HG02852 (cell line): ENCODE measurements at regions not wholly inside any gene's neighbourhood (a gene's known extent, or its start where the extent isn't known, plus 50 kb on each side); places are given as distances from the start of the nearest gene placed in this dataset.

ENCODE experiments used
- ATAC-seq: cut with Tn5 transposase; IDR thresholded peaks from one replicate; pipeline ENCODE4 v1.9.1; 2021; ENCODE audit warnings: mild to moderate bottlenecking, moderate library complexity; ENCODE audit not compliant: unreplicated experiment

DNA sequence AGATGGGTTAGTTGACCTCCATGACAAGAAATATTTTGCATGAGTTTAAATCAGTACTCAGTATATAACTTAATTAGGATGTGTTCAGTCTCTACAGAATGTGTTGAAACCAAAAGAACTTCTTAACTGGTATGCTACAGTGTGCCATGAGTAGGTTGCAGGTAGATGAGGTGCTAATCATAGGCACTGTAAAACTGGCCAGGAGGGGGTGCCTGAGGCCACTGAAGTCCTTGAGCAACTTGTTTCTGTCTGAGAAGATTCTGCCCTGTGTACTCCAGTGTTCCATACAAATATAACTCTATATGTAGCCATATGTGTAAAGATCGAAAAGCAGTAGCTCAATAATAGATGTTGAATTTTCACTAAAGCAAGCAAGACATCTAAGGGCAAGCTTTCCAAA is 549.2 kb upstream of the KLF12 start:
- ATAC-seq: no peak

DNA sequence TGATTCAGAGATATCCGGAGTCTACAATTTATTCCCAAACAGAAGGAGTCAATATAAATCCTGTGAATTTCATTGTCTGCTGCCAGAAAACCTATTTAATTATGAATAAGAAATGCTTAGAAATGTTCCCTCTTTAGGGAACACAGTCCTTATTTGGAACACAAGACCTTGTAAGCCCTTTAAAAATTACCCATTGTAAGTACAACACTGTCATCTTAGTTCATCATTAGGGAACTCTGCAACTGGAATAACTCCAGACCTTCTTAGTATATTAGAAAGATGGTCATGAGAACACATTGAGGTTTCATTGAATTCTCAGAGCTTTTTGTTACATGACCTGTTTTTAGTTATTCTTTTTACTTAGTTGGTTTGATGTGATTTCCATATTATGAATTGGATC is 548.5 kb upstream of the KLF12 start:
- no peak for ATAC-seq

DNA sequence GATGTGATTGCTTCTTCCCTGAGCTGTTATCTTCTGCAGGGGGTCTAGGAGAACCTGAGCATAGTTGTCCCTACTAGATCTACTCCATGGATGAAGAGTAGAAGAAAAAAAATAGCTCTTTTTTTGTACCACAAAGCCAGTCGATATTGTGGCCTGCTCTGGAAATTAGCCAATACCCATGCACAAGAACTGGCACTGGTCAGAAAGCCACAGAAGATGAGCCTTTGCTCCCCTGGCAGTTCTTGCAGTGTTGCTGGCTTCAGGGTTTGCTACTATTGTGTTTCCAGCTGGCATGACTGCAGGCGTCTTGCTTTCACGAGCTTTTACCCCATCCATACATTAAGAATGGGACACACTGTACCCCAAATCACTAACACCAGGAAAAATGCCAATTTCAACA is 547.7 kb upstream of the KLF12 start:
- ATAC-seq: no peak

DNA sequence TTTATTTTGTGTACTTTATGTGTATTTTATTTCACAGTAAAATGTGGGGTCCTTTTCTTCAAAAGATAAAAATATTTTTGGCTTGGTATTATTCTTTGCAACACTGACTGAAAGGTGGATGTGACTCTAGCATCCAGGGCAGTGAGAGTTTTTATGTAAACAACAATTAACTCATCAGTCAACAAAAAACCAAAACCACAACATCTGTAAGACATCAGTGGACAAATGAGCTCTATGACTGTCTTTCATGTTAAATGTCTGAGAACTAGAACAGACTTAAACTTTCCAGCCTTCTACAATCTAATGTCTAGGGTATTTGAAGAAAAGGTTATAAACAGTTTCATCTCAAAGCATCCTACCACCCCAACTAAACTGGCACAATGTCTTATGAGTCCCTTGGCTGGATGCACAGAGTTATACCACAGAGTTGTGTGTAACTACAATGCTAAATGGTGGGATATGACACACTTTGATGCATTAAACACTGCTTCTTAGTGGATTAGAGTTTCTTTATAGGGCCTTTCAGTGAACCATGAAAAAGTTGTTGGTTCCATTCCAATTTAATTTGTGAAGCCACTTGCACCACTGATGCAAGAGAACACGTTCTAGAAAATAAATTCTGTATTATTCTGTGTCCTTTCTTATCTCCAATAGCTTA is 544.2 kb upstream of the KLF12 start:
- ATAC-seq: no peak

DNA sequence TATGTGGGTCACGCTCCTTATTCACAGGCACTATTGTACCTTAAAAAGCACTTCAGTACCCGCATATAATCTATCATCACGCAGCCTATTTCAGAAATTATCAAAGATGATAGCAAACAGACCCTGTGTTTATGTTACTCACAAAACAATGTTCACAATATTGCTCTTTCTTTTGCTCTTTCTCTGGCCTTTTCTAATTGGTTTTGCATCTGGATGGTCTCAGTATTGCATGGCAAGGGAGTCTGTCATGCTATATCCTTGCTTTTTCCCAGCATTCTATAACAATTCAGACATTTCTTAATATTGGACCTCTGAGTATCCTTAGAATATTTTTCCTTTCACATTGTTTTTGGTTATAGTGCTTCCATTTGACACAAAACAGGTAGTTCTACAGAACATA is 541.8 kb upstream of the KLF12 start:
- ATAC-seq: no peak

DNA sequence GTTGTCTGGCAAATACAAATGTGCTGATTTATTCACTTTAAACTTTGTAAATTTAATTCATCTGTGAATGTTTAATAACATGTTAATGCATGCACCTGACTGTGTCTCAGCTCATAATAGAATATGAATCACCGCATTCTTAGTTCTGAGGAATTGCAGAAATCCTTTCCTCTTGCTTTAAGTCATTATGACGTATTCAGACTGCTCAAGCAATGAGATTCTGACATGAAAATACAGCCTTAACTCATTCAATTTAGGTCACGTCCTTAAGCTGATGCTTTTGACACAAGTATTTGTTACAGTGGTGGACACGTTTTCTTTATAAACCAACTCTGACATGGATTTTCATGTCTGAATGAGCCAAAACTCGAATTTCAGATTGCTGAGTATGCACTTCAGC is 541.0 kb upstream of the KLF12 start:
- ATAC-seq: no peak

DNA sequence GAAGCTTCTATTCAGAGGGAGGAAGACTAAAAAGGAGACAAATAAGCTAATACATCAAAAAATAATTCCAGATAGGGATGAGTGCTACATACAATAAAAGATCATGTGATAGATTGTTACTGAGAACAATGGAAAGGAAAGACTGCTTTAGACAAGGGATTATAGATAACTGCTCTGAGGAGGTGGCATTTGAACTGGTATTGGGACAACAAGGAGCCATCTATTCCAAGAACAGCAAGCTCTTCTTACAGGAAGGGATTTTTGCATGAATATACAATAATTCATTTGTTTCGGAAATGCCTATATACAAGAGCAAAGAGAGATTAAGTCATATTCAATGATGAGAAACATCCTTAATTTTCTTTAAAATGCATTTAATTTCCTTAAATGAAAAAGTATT is 540.5 kb upstream of the KLF12 start:
- no peak for ATAC-seq

DNA sequence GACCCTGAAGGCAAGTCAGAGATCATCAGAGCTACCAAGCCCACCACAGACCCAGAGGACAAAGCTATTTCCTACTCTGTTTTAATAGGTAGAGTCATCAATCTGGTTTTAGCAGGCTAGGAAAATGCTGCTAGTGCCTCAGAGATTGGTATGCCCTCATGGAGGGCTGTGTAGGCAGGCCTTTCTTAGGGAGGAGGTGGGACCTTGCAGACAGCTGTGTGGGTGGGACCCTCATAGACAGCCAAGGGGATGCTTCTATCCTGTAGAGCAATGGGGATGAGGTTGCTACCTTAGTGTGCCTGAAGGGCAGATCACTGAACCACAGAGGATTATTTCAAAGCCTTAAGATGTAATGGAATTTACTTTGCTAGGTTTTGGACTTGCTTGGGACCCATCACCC is 534.9 kb upstream of the KLF12 start:
- no peak for ATAC-seq

DNA sequence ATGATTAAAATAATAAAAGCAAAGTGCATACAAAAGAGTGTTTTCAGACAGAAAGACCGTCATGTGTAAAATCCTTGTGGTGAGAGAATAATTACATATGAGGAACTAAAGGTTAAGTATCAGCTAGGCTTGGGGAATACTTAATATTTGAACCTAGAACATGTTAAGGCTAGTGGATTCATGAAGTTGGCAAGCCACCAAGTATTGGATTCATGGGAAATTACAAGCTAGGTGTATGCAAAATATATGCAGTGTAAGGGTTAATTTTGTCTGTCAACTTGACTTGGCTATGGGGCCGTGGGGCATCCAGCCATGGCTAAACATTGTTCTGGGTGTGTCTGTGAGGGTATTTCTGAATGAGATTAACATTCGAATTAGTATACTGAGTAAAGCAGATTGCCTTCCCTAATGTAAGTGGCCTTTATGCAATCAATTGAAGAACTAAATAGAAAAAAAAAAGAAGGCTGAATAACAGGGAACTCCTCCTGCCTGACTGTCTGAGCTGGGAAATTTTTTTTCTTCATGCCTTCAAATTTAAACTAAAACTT is 533.5 kb upstream of the KLF12 start:
- no peak for ATAC-seq

DNA sequence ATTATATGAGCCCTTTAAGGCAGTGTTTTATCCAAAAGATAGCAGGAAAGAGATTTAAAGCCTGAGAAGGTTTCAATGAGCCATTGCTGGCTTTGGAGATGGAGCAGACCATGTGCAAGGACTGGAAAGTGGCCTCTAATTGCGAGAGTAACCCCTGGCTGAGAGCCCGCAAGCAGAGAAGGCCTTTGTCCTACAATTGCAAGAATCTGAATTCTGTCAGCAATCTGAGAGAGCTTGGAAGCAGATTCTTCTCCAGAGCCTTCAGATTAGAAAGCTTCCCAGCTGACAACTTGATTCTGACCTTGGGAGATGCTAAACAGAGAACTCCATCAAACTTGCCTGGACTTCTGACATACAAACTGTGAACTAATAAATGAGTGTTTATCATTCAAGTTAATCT is 528.7 kb upstream of the KLF12 start:
- ATAC-seq: no peak

DNA sequence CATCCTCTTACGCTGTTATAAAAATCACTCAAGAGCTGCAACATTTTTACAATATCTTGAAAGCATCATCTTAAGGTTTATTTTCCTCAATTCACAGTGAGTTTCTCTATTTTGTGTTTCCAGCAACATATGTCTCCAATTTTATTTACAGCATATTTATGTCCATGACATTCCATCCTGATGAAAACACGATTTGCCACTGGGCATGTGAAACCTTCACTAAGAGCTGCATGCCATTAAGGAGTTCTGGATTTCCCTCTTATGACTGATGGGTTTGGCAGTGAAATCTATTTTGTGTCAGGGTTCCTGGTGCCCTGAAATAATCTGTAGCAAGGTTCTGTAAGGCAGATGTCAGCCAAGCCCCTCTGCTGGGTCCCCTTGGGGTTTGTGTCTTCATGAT is 527.6 kb upstream of the KLF12 start:
- ATAC-seq: no peak

DNA sequence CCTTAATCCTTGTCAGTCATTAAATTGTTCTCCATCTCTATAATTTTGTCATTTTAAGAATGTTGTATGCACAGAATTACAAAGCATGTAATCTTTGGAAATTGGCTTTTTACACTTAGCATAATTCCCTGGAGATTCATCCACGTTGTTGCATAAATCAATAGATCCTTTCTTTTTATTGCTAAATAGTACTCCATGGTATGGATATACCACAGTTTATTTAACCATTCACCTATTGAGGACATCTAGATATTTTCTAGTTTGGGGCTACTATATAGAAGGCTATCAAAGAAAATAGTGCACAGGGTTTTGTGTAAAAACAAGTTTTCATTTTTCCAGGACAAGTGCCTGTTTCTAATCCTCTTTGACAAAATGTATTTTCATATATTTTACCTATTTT is 523.6 kb upstream of the KLF12 start:
- no peak for ATAC-seq

DNA sequence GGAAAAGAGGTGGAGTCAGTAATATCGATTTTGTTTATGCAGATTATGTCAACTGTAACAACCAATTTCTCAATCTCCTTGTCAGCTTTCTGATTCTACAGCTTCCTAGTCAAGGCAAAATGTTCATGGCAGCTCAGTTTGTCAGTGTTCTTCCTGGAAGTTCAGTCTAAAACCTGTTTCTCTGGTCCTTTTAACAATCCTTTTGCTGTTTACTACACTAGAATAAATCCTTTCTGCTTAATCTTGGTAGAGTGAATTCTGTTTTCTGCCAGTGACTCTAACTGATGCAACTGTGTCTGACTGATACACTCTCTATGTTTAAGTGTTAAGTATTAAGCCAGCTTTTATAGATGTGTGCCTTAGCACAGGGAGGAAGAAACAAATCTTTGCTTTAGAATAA is 516.9 kb upstream of the KLF12 start:
- no peak for ATAC-seq

DNA sequence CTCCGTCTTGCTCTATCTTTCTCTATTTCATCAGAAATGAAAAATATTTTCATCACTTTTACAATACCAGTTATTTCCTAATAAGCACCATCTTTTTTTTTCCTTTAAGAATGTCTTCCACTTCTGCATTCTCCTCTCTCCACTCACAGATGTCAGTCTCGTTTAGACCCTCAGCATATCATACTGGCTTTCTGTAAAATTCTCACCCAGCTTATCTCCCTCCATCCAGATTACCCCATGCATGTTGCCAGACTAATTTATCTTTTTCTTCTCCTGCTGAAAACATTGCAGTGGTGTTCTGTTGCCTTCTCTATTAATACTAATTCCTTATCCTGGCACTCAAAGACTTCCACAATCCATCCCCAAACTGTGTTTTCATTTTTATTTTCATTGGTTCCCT is 513.8 kb upstream of the KLF12 start:
- ATAC-seq: no peak

DNA sequence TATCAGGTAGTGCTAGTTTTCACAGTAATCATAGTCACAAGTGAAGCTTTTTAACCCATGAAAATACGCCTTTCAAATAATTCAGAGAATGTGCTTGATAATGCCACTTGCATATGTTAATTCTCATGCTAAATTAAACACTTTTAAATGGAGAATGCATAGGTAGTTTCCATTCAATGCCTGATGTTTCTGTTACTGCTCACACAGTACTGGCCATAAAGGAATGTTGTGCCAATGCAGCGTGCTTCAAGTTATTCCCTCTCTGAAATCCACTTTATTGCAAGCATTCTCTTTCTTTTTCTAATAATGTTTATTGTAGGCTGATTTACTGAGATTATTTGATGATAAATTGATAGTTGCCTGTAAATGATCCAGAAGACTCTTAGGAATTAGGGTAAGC is 513.0 kb upstream of the KLF12 start:
- ATAC-seq: no peak

DNA sequence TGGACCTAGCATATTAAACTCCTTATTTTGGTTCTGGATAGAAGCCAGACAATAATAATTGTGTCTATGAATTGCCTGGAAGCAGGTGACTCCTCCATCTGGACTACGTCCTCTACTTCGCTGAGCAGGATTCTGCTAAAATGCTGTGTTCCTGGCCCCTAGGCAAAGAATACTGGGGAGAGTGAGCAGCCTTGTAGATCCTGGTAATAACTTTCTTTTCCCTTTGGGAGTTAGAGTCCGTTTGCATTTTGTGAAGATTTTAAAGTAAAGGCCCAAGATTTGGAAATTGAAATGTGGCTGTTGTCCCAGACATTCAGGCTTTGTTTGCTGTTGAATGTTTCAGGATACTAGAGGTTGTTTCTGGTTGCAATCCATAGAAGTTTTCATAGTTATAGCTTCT is 511.9 kb upstream of the KLF12 start:
- ATAC-seq: no peak

DNA sequence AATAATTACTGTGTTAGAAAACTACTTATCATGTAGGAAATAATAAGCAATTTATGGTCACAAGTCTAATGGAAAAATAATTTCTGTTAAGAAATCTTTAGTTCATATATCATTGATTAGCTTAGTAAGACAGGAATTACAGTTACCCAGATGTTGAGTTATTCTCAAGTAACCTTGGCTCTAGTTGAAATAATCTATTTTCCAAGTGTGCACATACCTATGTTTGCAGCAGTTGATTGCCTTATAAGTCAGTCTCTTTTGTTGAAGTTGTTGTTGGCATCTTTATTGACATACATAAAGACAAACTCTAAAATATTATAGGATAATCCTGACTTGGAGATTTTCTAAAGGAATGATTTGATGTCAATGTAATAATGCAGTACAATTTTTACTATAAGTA is 511.4 kb upstream of the KLF12 start:
- ATAC-seq: no peak

DNA sequence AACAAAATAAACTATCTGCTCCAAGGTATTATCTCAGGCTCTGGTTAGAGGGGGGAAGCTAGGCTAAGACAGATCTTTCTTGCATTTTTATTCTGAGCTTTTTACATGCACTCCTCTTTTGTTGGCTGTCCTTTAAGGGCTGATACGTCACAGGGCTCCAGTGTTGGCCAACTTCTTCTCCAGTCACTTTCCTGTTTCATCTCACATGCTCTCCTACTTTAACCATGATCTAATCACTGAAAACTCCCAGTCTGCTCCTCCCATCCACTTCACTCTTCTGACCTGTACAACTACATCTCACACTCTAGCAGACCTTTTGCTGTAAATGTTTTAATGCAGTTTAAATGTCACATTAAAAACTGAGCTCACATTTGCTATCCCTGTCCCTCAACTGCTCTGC is 510.0 kb upstream of the KLF12 start:
- no peak for ATAC-seq

DNA sequence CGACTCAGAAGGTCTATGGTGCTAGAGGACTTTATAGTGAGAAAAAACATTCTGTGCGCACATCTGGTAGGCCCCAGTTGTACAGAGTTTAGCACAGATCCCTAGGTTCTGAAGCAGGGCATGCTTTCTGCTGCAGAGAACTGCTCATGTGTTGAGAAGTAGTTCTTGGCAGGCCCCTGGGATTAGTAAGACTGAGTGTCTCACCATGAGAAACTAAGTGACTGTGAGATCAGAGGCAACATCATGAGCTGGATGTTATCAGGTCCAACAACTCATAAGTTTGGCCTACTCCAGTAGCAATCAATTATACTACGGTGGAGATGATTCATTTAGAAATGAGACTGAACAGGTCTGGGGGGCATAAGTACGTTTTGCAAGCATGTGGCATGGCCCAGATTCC is 507.4 kb upstream of the KLF12 start:
- no peak for ATAC-seq

DNA sequence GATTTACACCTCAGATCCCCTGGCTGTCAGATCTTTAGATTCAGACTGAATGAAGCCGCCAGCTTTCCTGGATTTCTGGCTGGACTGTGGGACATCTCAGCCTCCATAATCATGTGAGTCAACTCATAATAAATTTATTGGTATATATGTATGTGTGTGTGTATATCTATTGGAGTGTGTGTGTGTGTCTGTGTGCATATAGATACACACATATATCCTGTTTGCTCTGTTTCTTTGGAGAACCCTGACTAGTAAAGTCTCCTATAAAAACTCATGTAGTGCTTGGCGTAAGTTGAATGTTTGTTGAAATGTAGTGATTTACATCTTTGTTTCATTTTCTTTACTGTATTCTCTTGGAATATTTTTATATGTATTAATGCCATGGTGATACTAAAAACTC is 499.5 kb upstream of the KLF12 start:
- no peak for ATAC-seq

DNA sequence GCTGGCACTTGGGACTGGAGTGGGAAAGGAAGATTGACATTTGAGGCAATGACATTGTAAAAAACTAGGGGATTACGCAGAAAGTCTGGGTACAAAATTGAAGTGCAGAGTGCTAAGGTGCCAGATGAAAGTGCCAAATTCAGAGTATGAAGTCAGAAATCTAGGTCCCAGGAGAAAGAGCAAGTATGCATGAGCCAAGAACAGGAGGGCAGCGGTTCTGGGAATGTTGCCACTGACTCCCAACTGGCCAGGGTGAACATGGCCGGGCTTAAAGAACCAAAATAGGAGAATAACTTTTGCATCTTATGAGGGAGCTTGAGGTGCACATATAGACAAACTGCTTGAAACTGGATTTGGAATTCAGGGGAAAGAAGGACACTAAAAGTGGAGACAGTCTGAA is 495.8 kb upstream of the KLF12 start:
- ATAC-seq: no peak

DNA sequence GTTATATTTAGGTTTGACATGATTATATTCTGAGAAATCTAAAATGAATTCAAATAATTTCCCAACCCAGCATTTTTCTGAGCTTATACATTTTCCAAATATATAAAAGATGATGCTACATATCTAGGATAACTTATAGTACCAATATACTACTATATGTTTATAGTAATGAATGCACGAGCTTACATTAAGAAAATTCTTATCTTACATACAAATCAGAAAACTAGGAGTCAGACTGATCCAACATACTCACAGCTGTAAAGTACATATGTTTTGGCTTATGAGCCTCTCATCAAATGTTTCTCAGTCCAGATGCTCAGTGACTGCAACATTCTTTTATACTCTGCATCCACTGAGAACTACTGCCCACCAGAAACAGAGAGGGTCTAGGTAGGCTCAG is 491.3 kb upstream of the KLF12 start:
- ATAC-seq: no peak

DNA sequence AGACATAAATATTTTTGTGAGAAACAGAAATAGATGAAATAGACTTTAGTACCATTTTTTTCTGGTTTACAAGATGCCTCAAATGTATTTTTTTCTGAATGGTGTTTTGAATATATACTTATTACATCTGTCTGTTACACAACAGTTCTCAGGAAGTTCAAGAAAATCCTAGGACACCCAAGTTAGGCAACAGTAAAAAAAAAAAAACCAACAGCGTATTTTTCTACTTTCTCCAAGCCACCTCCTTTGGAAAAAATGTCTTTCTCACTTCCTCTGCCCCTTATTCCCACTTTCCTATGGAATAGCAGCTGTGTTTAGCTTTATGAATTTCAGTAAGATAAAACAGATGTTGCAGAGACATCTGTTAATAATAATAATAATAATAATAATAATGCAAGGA is 489.6 kb upstream of the KLF12 start:
- no peak for ATAC-seq
